ENCODE measurements at regions not wholly inside any gene's neighbourhood (a gene's known extent, or its start where the extent isn't known, plus 50 kb on each side); places are given as distances from the start of the nearest gene placed in this dataset.

GRCh38 chr9:124135813-124136365, 121.9 kb upstream of the NEK6 start:
- TF ChIP-seq, protein P1, sequence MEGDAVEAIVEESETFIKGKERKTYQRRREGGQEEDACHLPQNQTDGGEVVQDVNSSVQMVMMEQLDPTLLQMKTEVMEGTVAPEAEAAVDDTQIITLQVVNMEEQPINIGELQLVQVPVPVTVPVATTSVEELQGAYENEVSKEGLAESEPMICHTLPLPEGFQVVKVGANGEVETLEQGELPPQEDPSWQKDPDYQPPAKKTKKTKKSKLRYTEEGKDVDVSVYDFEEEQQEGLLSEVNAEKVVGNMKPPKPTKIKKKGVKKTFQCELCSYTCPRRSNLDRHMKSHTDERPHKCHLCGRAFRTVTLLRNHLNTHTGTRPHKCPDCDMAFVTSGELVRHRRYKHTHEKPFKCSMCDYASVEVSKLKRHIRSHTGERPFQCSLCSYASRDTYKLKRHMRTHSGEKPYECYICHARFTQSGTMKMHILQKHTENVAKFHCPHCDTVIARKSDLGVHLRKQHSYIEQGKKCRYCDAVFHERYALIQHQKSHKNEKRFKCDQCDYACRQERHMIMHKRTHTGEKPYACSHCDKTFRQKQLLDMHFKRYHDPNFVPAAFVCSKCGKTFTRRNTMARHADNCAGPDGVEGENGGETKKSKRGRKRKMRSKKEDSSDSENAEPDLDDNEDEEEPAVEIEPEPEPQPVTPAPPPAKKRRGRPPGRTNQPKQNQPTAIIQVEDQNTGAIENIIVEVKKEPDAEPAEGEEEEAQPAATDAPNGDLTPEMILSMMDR (conservative IDR thresholded peaks at IDR 0.05; ENCODE audit: low read length) = no peak
- TF ChIP-seq EZH2phosphoT487 (IDR thresholded peaks at IDR 0.05; ENCODE audit: borderline replicate concordance) = no peak
